Hepatocyte (in vitro differentiated cells): ENCODE measurements at regions not wholly inside any gene's neighbourhood (a gene's known extent, or its start where the extent isn't known, plus 50 kb on each side); places are given as distances from the start of the nearest gene placed in this dataset.
"Not testable (repeated sequence)": the region's sequence is repeated elsewhere in the genome, so short reads cannot be mapped to it uniquely, and the experiment has no call there.

Experiments
- EZH2phosphoT487 ChIP-seq: fragments of 200-600 bp; sonication (generic); IDR thresholded peaks from one replicate; pipeline ENCODE4 v1.6.1; 2018; ENCODE audit warnings: antibody characterized with exemption, mild to moderate bottlenecking, low read depth, moderate library complexity; ENCODE audit not compliant: unreplicated experiment, severe bottlenecking
- TF ChIP-seq, protein P1 (sequence below): fragments of 200-600 bp; sonication (generic); IDR thresholded peaks from 2 replicates; pipeline ENCODE4 v1.5.1; 2016; ENCODE audit warnings: antibody characterized with exemption, mild to moderate bottlenecking; ENCODE audit not compliant: poor library complexity

DNA sequence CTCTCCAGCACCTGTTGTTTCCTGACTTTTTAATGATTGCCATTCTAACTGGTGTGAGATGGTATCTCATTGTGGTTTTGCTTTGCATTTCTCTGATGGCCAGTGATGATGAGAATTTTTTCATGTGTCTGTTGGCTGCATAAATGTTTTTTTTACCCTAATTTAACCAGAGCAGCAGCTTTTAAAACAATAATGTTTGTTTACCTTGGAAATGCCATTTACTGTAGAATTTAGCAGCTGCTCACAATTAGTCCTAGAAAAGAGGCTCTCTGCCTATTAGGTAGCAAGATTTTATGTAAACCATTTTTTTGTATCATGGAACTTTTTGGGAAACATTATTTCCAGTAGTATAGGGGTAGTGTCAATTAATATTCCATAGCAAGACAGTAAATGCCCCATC lies 761.4 kb downstream of the ZNF385D start:
- TF ChIP-seq, protein P1, sequence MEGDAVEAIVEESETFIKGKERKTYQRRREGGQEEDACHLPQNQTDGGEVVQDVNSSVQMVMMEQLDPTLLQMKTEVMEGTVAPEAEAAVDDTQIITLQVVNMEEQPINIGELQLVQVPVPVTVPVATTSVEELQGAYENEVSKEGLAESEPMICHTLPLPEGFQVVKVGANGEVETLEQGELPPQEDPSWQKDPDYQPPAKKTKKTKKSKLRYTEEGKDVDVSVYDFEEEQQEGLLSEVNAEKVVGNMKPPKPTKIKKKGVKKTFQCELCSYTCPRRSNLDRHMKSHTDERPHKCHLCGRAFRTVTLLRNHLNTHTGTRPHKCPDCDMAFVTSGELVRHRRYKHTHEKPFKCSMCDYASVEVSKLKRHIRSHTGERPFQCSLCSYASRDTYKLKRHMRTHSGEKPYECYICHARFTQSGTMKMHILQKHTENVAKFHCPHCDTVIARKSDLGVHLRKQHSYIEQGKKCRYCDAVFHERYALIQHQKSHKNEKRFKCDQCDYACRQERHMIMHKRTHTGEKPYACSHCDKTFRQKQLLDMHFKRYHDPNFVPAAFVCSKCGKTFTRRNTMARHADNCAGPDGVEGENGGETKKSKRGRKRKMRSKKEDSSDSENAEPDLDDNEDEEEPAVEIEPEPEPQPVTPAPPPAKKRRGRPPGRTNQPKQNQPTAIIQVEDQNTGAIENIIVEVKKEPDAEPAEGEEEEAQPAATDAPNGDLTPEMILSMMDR, result not testable (repeated sequence)
- TF ChIP-seq EZH2phosphoT487, result not testable (repeated sequence)
